GM23248 (cell line): ENCODE measurements at regions not wholly inside any gene's neighbourhood (a gene's known extent, or its start where the extent isn't known, plus 50 kb on each side); places are given as distances from the start of the nearest gene placed in this dataset.

Source experiments
- EZH2 ChIP-seq: fragments of 200-600 bp; sonication (generic); IDR thresholded peaks from 2 replicates; pipeline ENCODE4 v1.6.1; 2018; ENCODE audit warnings: antibody characterized with exemption, mild to moderate bottlenecking; ENCODE audit not compliant: insufficient read depth, poor library complexity, severe bottlenecking
- EZH2phosphoT487 ChIP-seq: fragments of 200-600 bp; sonication (generic); IDR thresholded peaks from 2 replicates; pipeline ENCODE4 v1.6.1; 2018; ENCODE audit warnings: antibody characterized with exemption, moderate library complexity, mild to moderate bottlenecking, low read depth; ENCODE audit not compliant: insufficient read depth

DNA sequence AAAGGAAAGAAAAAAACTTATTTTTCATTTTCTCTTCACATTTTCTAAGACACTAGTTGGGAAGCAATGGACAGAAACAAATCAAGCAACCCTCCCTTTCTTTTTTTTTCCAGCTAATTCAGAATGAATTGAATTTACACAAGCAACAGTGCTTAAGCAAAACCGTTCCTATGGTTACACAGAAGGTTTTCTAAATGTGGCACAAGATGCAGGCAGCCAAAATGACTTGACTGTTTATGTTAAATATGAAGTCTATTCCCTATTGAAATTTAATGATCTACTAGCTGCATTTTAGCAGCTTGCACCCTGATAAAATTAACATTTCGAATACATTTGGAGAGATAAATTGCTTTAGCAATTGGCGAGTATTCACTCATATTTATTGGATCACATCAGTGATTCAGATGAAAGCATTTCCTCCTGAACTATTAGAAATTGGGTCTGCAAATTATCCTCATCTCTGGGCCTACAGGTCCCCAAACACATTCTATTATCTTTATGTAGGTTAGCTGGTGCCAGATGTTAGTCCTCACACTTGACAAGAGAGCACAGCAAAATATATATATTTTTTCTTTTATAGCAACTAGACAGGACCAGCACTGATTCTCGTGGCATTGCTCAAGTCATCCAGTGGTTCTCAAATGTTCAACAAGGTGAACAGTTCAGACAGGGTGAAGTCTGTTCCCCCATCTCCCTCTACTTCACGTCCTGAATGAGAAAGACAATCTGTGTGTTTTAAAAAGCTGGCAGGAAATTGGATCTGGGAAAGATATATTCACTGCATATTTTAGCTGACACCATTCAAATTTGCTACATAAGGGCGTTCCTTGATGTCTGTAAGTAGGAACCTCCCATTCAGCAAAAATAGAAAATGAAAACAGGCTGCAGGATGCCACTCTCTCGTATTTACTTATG, 463.6 kb upstream of the KCNMB2 start:
- TF ChIP-seq EZH2, result no peak
- TF ChIP-seq EZH2phosphoT487, result no peak
